RWPE2 (cell line): ENCODE measurements at regions not wholly inside any gene's neighbourhood (a gene's known extent, or its start where the extent isn't known, plus 50 kb on each side); places are given as distances from the start of the nearest gene placed in this dataset.

Experiments used
- ATAC-seq: fragments of 200-7000 bp; cut with Tn5 transposase; 3 replicates; pipeline ENCODE4 v1.9.1; 2021; ENCODE audit warnings: low read depth
- DNase-seq: peaks from one replicate; pipeline ENCODE4 v3.0.0-alpha.2; 2020; ENCODE audit warnings: low spot score
- H3K27ac ChIP-seq: fragments of 450-650 bp; 2 replicates; pipeline ENCODE4 v1.5.1; 2017; ENCODE audit warnings: mild to moderate bottlenecking; ENCODE audit not compliant: poor library complexity, severe bottlenecking
- H3K27me3 ChIP-seq: fragments of 250-450 bp; sonication (Bioruptor Pico); 2 replicates; pipeline ENCODE4 v1.5.1; 2021; ENCODE audit warnings: mild to moderate bottlenecking, moderate library complexity; ENCODE audit not compliant: insufficient read depth, poor library complexity, severe bottlenecking
- H3K36me3 ChIP-seq: fragments of 250-450 bp; sonication (Bioruptor Pico); 2 replicates; pipeline ENCODE4 v1.5.1; 2020; ENCODE audit warnings: low read depth, mild to moderate bottlenecking, moderate library complexity
- H3K4me1 ChIP-seq: fragments of 250-450 bp; sonication (Bioruptor Pico); 2 replicates; pipeline ENCODE4 v1.5.1; 2021; ENCODE audit warnings: mild to moderate bottlenecking, moderate library complexity; ENCODE audit not compliant: insufficient read depth, poor library complexity, severe bottlenecking
- H3K4me3 ChIP-seq: fragments of 250-450 bp; sonication (Bioruptor Pico); 2 replicates; pipeline ENCODE4 v1.5.1; 2021; ENCODE audit warnings: mild to moderate bottlenecking, moderate library complexity; ENCODE audit not compliant: severe bottlenecking
- H3K9me3 ChIP-seq: fragments of 250-450 bp; sonication (Bioruptor Pico); 2 replicates; pipeline ENCODE4 v1.5.1; 2021; ENCODE audit warnings: mild to moderate bottlenecking, moderate library complexity; ENCODE audit not compliant: severe bottlenecking
- TF ChIP-seq, protein P1 (sequence below): fragments of 450-650 bp; IDR thresholded peaks from one replicate; pipeline ENCODE4 v1.5.1; 2017; ENCODE audit warnings: mild to moderate bottlenecking, moderate library complexity; ENCODE audit not compliant: poor library complexity, severe bottlenecking

- Histone ChIP-seq H3K36me3 (no peaks in the 10 kb centered on the region), H3K27ac (no peak overlapping the region), H3K4me1 (no peaks in the 10 kb centered on the region), H3K27me3 (peaks cover 3% of the 10 kb centered on the region), H3K4me3 (no peak overlapping the region), H3K9me3 (peaks cover 1% of the 10 kb centered on the region)
- DNase-seq (no peak), ATAC-seq (no peak)
- TF ChIP-seq, protein P1, sequence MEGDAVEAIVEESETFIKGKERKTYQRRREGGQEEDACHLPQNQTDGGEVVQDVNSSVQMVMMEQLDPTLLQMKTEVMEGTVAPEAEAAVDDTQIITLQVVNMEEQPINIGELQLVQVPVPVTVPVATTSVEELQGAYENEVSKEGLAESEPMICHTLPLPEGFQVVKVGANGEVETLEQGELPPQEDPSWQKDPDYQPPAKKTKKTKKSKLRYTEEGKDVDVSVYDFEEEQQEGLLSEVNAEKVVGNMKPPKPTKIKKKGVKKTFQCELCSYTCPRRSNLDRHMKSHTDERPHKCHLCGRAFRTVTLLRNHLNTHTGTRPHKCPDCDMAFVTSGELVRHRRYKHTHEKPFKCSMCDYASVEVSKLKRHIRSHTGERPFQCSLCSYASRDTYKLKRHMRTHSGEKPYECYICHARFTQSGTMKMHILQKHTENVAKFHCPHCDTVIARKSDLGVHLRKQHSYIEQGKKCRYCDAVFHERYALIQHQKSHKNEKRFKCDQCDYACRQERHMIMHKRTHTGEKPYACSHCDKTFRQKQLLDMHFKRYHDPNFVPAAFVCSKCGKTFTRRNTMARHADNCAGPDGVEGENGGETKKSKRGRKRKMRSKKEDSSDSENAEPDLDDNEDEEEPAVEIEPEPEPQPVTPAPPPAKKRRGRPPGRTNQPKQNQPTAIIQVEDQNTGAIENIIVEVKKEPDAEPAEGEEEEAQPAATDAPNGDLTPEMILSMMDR, result no peak
These were observed 114.4 kb downstream of the TSN start for GRCh38 chr2:121869873-121870272.

GRCh38 chr2:121872651-121873050 lies 117.2 kb downstream of the TSN start:
- DNase-seq (no peak), ATAC-seq (no peak)
- TF ChIP-seq, protein P1, result no peak

DNA sequence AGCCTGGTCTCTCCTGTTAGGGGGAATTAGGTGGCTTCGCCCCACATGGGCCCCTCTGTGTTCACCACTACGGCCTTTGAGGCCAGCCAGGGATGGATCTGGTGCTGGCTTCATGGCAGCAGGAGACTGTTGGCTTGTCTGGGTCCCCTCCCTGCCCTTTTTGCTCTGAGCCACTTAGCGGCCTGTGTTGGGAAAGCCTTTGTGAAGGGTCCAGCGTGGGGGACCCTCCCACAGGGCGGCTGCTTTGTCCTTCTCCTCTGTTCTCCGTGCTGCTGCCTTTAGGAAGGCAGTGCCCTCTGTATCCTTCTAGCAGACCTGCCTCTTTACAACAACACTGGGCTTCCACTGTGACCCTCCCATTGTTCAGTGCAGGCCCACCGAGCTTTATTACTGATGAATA lies 118.4 kb downstream of the TSN start:
- DNase-seq (no peak), ATAC-seq (no peak)
- Histone ChIP-seq H3K36me3 (no peaks in the 10 kb centered on the region), H3K4me1 (no peaks in the 10 kb centered on the region), H3K27me3 (peaks cover 3% of the 10 kb centered on the region), H3K4me3 (no peak overlapping the region), H3K27ac (no peak overlapping the region), H3K9me3 (peaks cover 1% of the 10 kb centered on the region)
- TF ChIP-seq, protein P1, result no peak

More at GRCh38 chr2:121872651-121873050, 117.2 kb downstream of the TSN start:
- Histone ChIP-seq H3K9me3 (peaks cover 1% of the 10 kb centered on the region), H3K4me3 (no peak overlapping the region), H3K27ac (no peak overlapping the region), H3K36me3 (no peaks in the 10 kb centered on the region), H3K4me1 (no peaks in the 10 kb centered on the region), H3K27me3 (peaks cover 3% of the 10 kb centered on the region)

- Histone ChIP-seq H3K4me3 (no peak overlapping the region), H3K9me3 (peaks cover 1% of the 10 kb centered on the region), H3K27me3 (peaks cover 3% of the 10 kb centered on the region), H3K27ac (no peak overlapping the region), H3K36me3 (no peaks in the 10 kb centered on the region), H3K4me1 (no peaks in the 10 kb centered on the region)
- no peak for DNase-seq
- no peak for ATAC-seq
- TF ChIP-seq, protein P1, result no peak
These were observed 120.2 kb downstream of the TSN start for GRCh38 chr2:121875585-121876185.

GRCh38 chr2:121877366-121877765 lies 121.9 kb downstream of the TSN start:
- DNase-seq (no peak), ATAC-seq (no peak)
- Histone ChIP-seq H3K27me3 (peaks cover 3% of the 10 kb centered on the region), H3K4me3 (no peak overlapping the region), H3K4me1 (no peaks in the 10 kb centered on the region), H3K9me3 (peaks cover under 1% of the 10 kb centered on the region), H3K36me3 (no peaks in the 10 kb centered on the region), H3K27ac (no peak overlapping the region)
- TF ChIP-seq, protein P1, result no peak
